HL-60/S4 (cell line): ENCODE measurements at regions not wholly inside any gene's neighbourhood (a gene's known extent, or its start where the extent isn't known, plus 50 kb on each side); places are given as distances from the start of the nearest gene placed in this dataset.

Experiments used
- in situ Hi-C: fragments of 300-500 bp; cut with MboI; formaldehyde crosslinking; loops from 2 replicates; pipeline ENCODE4 v1.14.3; 2022; ENCODE audit warnings: low sequenced_read_pairs

DNA sequence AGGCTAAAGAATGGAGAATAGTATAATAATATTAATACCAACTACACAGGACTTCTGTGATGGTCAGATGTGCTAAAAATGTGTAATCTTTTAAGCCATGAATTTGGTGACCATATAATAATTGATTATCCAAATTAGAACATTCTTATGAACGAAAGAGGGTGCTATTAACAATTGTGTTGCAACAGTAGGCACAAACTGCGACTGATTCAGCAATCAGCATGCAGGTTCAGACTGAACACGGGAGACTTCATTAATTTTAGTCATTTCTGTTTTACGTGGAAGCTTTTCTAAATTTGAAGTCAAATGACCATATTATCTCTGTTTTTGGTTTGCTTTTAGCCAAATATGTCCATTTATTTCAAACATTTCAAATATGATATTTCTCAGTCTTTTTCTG lies 54.6 kb upstream of the CHST9 start:
- in situ Hi-C loops, result no loop called here

DNA sequence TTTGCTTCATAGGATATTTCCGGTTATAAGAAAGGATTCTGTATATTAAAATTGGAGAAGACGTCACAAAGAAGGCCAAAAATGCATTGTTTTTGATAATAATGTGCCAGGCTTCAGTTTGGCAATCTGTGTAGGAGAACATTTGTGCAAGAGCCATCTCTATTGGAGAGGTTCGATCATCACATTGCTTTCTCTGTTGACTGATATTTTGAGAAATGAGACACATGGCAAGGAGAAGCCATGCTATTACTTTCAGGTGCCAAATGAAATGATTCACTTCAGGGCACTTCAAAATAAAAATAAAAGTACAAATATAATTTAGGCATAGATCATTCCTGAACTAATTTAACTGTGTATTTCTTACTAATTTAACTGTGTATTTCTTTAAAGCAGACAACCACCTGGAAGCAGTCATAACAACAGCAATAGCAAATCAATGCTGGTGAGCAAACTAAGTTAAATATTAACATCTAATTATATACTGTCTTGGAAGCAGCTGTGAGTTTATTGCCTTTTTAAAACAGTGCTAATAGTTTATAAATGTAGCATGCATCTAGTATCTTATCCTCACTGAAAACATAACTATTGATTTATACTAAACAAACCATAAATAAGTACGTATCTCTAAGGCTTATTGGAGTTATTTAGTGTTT lies 50.2 kb upstream of the CHST9 start:
- in situ Hi-C loops, result no loop called here
